ENCODE measurements at regions not wholly inside any gene's neighbourhood (a gene's known extent, or its start where the extent isn't known, plus 50 kb on each side); places are given as distances from the start of the nearest gene placed in this dataset.

GRCh38 chr13:82900453-82900852 is 981.8 kb downstream of the SLITRK1 start:
- DNase-seq (ENCODE audit: low spot score in 2 of 2) (no peak), FAIRE-seq (no peak)

GRCh38 chr13:82898586-82898985 is 983.7 kb downstream of the SLITRK1 start:
- no peak for FAIRE-seq

GRCh38 chr13:82879921-82880320 is 1002.4 kb downstream of the SLITRK1 start:
- no peak for DNase-seq (ENCODE audit: low spot score in 2 of 2)
- no peak for FAIRE-seq

More at GRCh38 chr13:82898586-82898985, 983.7 kb downstream of the SLITRK1 start:
- no peak for DNase-seq (ENCODE audit: low spot score in 2 of 2)

GRCh38 chr13:82878536-82878935 is 1003.7 kb downstream of the SLITRK1 start:
- no peak for DNase-seq (ENCODE audit: low spot score in 2 of 2)
- no peak for FAIRE-seq

GRCh38 chr13:82867284-82867683 is 1015.0 kb downstream of the SLITRK1 start:
- FAIRE-seq (no peak), DNase-seq (ENCODE audit: low spot score in 2 of 2) (no peak)

GRCh38 chr13:82850644-82851043 is 1031.6 kb downstream of the SLITRK1 start:
- FAIRE-seq (no peak), DNase-seq (ENCODE audit: low spot score in 2 of 2) (no peak)

GRCh38 chr13:82848766-82849165 is 1033.5 kb downstream of the SLITRK1 start:
- DNase-seq (ENCODE audit: low spot score in 2 of 2) (no peak), FAIRE-seq (no peak)

- DNase-seq (ENCODE audit: low spot score in 2 of 2) = no peak
- no peak for FAIRE-seq
Measured at GRCh38 chr13:82847595-82847994, 1034.7 kb downstream of the SLITRK1 start.

- DNase-seq (ENCODE audit: low spot score in 2 of 2) (no peak), FAIRE-seq (no peak)
Measured at GRCh38 chr13:82833923-82834322, 1048.4 kb downstream of the SLITRK1 start.

GRCh38 chr13:82829040-82829439 is 1053.2 kb downstream of the SLITRK1 start:
- FAIRE-seq = no peak

GRCh38 chr13:82827724-82828123 is 1054.5 kb downstream of the SLITRK1 start:
- FAIRE-seq = no peak
- no peak for DNase-seq (ENCODE audit: low spot score in 2 of 2)

More at GRCh38 chr13:82829040-82829439, 1053.2 kb downstream of the SLITRK1 start:
- DNase-seq (ENCODE audit: low spot score in 2 of 2) = no peak

- DNase-seq (ENCODE audit: low spot score in 2 of 2) = no peak
- no peak for FAIRE-seq
Measured at GRCh38 chr13:82822935-82823334, 1059.3 kb downstream of the SLITRK1 start.

- DNase-seq (ENCODE audit: low spot score in 2 of 2) = no peak
- FAIRE-seq = no peak
Measured at GRCh38 chr13:82817133-82817532, 1065.1 kb downstream of the SLITRK1 start.

GRCh38 chr13:82815791-82816190 is 1066.5 kb downstream of the SLITRK1 start:
- no peak for DNase-seq (ENCODE audit: low spot score in 2 of 2)

GRCh38 chr13:82803341-82803740 is 1078.9 kb downstream of the SLITRK1 start:
- no peak for DNase-seq (ENCODE audit: low spot score in 2 of 2)
- FAIRE-seq = no peak

More at GRCh38 chr13:82815791-82816190, 1066.5 kb downstream of the SLITRK1 start:
- no peak for FAIRE-seq

GRCh38 chr13:82802528-82802927 is 1079.7 kb downstream of the SLITRK1 start:
- no peak for DNase-seq (ENCODE audit: low spot score in 2 of 2)
- no peak for FAIRE-seq

- DNase-seq (ENCODE audit: low spot score in 2 of 2) (no peak), FAIRE-seq (no peak)
Measured at GRCh38 chr13:82800391-82800790, 1081.9 kb downstream of the SLITRK1 start.

- FAIRE-seq = no peak
- DNase-seq (ENCODE audit: low spot score in 2 of 2) = no peak
Measured at GRCh38 chr13:82797876-82798275, 1084.4 kb downstream of the SLITRK1 start.

GRCh38 chr13:82791035-82791434 is 1091.2 kb downstream of the SLITRK1 start:
- no peak for DNase-seq (ENCODE audit: low spot score in 2 of 2)
- FAIRE-seq = no peak

GRCh38 chr13:82772816-82773215 is 1109.5 kb downstream of the SLITRK1 start:
- DNase-seq (ENCODE audit: low spot score in 2 of 2) (no peak), FAIRE-seq (no peak)

- DNase-seq (ENCODE audit: low spot score in 2 of 2) = no peak
- FAIRE-seq = no peak
Measured at GRCh38 chr13:82766732-82767321, 1115.4 kb downstream of the SLITRK1 start.

GRCh38 chr13:82758044-82758443 is 1124.2 kb downstream of the SLITRK1 start:
- FAIRE-seq (no peak), DNase-seq (ENCODE audit: low spot score in 2 of 2) (no peak)

- no peak for FAIRE-seq
- DNase-seq (ENCODE audit: low spot score in 2 of 2) = no peak
Measured at GRCh38 chr13:82751206-82751605, 1131.1 kb downstream of the SLITRK1 start.

All from frontal cortex (tissue), 3 donors.